Stimulated activated CD4-positive, alpha-beta T cell treated with anti-CD3 and anti-CD28 coated beads, Interleukin-12 subunit alpha, Interleukin-12 subunit beta, amount 100 ng/mL, for 48 hours (primary cell): ENCODE measurements at regions not wholly inside any gene's neighbourhood (a gene's known extent, or its start where the extent isn't known, plus 50 kb on each side); places are given as distances from the start of the nearest gene placed in this dataset.
A peak's percentile ranks its signal among the peaks of the same experiment; 100 is the strongest.
"Not testable (repeated sequence)": the region's sequence is repeated elsewhere in the genome, so short reads cannot be mapped to it uniquely, and the experiment has no call there.

Source experiments
- DNase-seq, 3 donors: peaks; one replicate each; pipeline ENCODE4 v3.0.0-alpha.2; 2020; ENCODE audit warnings: low read depth in 2 of 3, low spot score in 1 of 3

- no peak for DNase-seq
These were observed 1128.5 kb downstream of the TYW1 start for GRCh38 chr7:68125168-68125567.

DNA sequence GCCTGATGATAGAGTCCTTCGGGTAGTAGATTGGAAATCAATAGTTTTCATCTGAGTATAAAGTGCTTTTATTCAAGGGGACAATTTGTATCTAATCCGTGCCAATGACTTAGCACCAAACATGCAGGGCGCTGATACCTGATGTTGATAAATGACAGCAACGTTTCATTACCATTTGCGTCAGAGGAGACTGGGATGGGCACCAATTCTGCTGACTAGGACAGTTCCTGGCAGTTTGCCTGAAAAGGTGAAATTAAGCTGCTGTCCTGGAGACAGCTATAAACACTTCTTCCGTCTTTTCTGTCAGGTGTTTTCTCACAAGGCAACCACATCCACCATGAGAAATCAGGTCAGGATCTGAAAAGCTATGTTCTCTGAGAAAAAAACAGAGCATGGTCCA, 1136.4 kb downstream of the TYW1 start:
- no peak for DNase-seq

DNA sequence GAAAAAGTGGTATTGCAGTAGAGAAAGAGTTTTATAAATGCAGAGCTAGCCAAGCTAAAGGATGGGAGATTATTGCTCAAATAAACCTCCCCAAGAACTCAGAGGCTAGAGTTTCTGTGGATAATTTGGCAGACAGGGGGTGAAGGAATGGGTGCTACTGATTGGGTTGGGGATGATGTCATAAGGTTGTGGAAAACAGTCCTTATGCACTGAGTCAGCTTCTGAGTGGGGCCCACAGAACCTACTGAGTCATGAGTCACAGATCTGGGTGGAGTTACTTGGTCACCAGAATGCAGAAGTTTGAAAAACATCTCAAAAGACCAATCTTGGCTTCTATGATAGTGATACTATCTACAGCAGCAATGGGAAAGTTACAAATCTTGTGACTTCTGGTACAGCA, 1146.7 kb downstream of the TYW1 start:
- no peak for DNase-seq

GRCh38 chr7:68146983-68147382, 1150.3 kb downstream of the TYW1 start:
- no peak for DNase-seq

- DNase-seq: no peak
These were observed 1151.1 kb downstream of the TYW1 start for GRCh38 chr7:68147614-68148238.

DNA sequence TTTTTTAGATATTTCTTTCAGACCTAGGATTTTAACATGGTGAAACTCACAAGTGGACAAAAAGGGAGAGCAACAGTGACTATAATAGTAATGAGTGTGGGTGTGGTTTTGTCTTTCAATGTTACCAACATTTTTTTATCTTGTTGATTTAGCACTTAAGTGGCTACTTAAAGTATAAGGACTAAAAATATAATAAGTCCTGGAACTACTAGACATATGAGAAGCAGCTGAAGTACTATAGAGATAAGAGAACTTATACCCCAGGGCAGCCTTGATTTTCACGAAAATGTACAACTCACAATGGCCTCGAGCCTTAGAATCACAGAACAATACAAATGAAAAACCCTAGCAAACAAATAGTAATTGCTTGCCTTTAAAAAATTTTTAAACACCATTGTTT, 1151.8 kb downstream of the TYW1 start:
- no peak for DNase-seq

DNA sequence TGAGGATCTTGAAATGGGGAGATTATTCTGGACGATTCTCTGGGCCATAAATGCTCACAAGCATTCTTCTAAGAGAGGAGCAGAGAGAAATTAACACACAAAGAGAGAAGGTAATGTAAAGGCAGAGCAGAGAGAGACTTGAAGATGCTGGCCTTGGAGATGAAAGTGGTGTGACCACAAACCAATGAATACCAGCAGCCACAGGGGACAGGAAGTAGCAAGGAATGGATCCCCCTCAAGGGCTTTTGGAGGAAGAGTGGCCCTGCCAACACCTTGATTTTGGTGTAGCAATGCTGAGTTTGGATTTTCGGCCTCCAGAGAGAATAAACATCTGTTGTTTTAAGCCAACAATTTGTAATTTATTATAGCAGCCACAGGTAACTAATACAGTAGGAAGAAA, 1155.6 kb downstream of the TYW1 start:
- no peak for DNase-seq

DNA sequence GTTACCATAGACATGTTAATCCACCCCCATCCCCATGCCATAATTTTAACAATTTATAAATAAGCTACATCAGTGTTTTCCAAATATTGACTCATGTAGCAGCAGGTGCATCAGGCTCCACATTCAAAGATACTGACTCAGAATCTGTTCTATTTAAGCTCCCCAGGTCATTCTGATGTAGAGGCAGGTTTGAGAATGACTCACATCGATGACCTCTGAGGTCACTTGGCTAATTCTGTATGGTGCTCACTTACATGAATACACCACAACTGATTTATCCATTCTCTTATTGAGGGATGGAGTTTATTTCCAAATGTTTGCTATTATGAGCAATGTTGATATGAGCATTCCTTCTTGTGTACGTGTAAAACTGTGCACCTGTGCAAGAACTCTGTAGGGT, 1159.0 kb downstream of the TYW1 start:
- DNase-seq: no peak

DNA sequence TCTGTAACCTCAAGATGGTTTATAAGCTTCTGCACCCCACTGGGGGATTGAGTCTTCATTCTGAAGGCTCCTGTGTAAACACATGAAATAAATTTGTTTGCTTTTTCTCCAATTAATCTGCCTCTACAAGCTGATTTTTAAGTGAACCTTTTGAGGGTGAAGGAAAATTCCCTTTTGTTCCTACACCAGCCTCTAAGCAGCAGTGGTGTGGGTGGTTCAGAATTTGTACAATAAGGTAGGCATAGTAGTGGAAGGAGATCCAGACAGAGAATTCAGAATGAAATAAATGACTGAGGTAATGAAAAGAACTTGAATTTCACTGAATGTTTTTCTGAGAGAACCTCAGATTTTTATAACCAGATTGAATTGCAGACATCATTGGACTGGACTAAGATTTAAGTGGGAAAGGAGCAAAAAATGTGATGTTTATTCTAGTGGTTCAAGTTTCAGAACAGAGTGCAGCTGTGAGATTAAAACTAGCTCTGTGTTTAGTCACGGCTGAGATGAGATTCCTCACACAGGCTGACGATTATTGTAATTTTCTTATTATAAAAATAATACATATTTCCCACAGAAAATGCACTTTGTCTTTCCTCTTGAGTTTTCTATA, 1162.2 kb downstream of the TYW1 start:
- no peak for DNase-seq

- DNase-seq: no peak
These were observed 1166.1 kb downstream of the TYW1 start for GRCh38 chr7:68162712-68163111.

DNA sequence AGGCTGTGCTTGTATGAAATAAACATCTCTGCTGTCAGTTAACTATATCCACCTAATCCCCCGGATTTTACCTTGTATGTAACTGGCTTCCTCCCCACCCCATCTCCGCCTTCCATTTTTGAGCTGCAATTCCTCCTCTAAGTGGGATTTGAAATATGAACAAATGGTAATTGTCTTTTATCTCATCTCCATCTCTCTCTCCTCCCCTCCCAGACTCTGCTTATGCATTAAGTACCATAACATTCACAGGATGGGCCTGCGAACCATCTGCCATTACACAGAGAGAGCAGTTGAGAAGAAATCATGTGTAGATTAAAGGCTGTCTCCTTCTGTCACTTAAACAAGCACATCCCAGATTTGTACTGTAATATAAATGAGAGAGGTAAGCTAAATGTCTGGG, 1169.9 kb downstream of the TYW1 start:
- DNase-seq: no peak

DNA sequence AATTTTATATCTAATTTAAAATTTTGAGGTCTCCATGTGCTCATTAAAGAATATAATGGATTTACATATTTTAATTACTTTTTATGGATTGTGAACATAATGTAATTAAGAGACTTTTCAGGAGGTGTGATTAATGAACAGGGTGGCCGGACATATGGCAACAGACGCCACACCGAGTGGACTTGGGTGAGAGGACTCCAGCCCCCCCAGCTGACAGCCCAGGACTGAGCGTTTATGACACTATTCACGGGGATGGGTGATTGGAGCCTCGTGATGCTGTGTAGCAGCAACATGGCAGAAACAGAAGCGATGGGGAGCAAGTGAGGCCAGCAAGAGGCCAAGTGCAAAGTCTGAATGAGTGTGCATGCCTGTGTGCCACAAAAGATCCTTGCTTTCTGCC, 1176.9 kb downstream of the TYW1 start:
- DNase-seq: no peak

DNA sequence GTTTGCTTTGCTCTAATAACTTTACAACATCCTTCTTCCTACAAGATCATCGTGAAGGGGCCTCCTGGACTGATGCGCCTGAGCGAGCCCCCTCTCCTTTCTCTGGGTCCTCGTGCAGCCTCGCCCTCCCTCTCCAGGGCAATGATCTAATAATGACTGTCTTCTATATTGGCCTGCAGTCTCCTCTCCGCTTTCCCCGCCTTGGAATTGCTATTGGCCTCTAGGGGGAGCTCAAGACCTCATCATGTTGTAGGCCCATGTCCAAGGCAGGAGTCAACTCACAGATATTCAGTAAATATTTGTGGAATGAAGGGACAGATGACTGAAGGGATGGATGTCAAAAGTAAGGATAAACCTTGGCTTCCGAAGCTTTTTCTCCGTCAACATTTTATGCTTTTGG, 1180.3 kb downstream of the TYW1 start:
- DNase-seq: peak in 1 of 3 donors; percentile 0

- DNase-seq: no peak
These were observed 1184.1 kb downstream of the TYW1 start for GRCh38 chr7:68180761-68181160.

DNA sequence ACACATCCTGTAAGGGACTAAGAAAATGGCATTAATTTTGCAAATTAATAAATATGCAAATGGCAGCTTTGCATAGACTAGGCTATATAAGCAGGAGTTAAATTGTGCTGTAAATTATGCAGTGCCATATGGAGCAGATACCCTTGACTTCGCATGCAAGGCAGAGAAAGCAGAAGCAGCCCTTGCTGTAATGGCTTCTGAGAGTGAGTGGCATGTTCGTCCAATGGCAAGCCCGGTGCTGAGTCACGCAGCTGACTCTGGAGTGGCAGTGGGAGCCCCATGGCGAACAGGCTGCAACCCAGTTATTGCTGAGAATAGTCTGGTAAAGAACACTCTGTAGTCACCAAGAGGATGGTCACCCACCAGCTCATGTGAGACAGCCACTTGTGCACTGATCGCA, 1186.5 kb downstream of the TYW1 start:
- no peak for DNase-seq

DNA sequence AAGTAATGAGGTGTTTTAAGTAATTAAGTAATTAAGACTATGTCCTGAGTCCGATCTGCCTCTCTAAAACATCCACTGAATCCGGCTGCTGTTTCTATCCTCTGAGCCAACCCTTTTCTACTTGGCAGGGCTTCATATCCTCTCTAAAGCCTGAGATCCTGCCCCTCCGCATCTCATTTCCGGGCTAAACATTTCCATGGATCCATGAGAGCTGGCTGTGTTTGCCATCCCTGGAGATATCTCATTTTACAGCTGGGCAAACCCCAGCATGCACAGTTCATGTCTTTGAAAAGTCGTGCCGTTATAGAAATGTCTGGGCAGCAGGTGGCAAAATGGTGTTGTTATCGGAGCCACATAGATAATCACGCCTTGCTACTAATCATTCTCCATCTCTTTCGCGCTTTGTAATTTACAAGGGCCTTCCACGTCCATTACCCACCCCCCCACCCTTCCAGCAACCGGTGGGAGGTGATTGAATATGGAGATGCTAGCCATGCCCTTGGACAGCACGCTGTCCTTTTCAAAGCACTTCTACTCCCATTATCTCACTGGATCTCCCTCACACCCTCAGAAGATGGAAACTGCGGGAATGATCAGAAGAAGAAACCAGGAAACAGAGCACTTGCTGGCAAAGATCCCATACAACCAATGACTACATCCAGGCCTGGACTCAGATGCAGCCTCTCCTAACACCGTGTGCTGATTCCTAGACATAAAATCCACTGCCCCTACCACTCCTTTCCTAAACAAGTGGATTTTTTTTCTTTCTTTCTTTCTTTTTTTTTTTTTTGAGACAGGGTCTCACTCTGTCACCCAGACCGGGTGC, 1189.2 kb downstream of the TYW1 start:
- no peak for DNase-seq

GRCh38 chr7:68187532-68187931, 1190.9 kb downstream of the TYW1 start:
- DNase-seq: no peak

DNA sequence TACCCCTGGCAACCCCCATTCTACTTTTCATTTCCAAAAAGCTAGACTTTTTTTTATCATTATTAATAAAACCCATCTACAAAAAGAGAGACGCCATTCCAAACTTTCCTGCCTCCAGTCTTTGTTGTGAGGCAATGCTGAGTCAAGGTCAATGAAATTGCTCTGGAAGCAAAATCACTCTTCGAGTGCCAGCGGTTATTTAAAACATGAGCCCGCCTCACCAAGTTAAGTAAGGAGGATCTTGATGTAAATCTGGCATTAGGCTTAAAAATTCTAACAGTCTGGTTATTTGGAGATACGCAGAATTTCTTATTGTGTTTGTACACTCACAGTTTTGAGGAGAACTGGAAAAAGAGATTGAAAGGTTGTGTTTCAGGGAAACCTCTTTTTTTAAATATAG, 1196.3 kb downstream of the TYW1 start:
- DNase-seq: no peak

DNA sequence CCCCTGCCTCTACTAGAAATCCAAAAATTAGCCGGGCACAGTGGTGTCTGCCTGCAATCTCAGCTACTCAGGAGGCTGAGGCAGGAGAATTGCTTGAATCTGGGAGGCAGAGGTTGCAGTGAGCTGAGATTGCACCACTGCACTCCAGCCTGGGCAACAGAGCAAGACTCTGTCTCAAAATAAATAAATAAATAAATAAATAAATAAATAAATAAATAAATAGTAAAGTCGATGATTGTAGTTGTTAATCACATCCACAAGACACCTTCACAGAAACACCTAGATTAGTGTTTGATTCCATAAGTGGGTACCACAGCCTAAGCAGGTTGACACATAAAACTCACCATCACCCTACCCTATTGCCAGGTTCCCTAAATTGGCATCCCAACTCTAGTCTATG, 1199.0 kb downstream of the TYW1 start:
- not testable (repeated sequence) for DNase-seq

GRCh38 chr7:68200051-68200670, 1203.5 kb downstream of the TYW1 start:
- no peak for DNase-seq

DNA sequence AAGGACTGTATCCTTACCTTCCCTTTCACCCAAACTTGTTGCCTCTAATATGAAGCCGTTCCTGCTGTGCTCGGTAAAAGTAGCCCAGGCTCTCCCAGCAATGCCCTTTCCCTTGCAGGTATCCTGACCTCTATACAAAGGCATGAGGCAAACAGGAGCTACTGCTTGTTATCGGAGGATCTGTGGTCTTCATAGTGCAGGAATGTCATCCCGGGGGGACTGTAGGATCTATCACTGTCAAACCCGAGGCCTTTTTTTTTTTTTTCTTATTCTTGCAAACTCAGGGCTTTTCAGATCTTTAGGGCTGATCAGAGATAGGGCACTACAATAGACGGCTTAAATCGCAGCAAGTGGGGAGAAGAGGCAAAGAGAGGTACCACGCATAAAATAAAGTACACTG, 1206.6 kb downstream of the TYW1 start:
- no peak for DNase-seq

- DNase-seq: no peak
These were observed 1209.2 kb downstream of the TYW1 start for GRCh38 chr7:68205826-68206225.
